ENCODE measurements at regions not wholly inside any gene's neighbourhood (a gene's known extent, or its start where the extent isn't known, plus 50 kb on each side); places are given as distances from the start of the nearest gene placed in this dataset.

GRCh38 chr9:82216435-82216834, 227.9 kb downstream of the SPATA31D1 start:
- TF ChIP-seq CTCF (IDR thresholded peaks at IDR 0.05; ENCODE audit: low read depth, low read length, poor library complexity, severe bottlenecking) (no peak), EZH2phosphoT487 (IDR thresholded peaks at IDR 0.05; ENCODE audit: borderline replicate concordance, low read length) (no peak)

All from DOHH2 (cell line).